Prostate gland (tissue), 2 donors: ENCODE measurements at regions not wholly inside any gene's neighbourhood (a gene's known extent, or its start where the extent isn't known, plus 50 kb on each side); places are given as distances from the start of the nearest gene placed in this dataset.

Experiments
- DNase-seq: peaks from one replicate; pipeline ENCODE4 v3.0.0-alpha.2; 2019; ENCODE audit warnings: low spot score
- H3K27ac ChIP-seq, 2 donors: fragments of 200-600 bp; sonication (generic); 2 replicates each; pipeline ENCODE4 v1.5.1; 2017 to 2019
- H3K27me3 ChIP-seq: fragments of 200-600 bp; sonication (generic); replicated peaks from 2 replicates; pipeline ENCODE4 v1.5.1; 2019; ENCODE audit not compliant: insufficient read depth
- H3K36me3 ChIP-seq, 2 donors: fragments of 200-600 bp; sonication (generic); 1 replicate in 1 of 2; 2 replicates in 1 of 2; pipeline versions ENCODE4 v1.5.1 to v1.8.1; 2017 to 2019
- H3K4me1 ChIP-seq: fragments of 200-600 bp; sonication (generic); replicated peaks from 2 replicates; pipeline ENCODE4 v1.5.1; 2019
- H3K4me3 ChIP-seq, 2 donors: fragments of 200-600 bp; sonication (generic); 2 replicates each; pipeline ENCODE4 v1.5.1; 2017 to 2019
- H3K9me3 ChIP-seq: fragments of 200-600 bp; sonication (generic); 2 replicates; pipeline ENCODE4 v1.5.1; 2017
- CTCF ChIP-seq, 4 experiments: fragments of 200-600 bp in 2 of 4; fragments of 450-650 bp in 2 of 4; sonication (generic) in 2 of 4; IDR thresholded peaks; 1 replicate in 3 of 4; 2 replicates in 1 of 4; pipeline ENCODE4 v1.5.1; 2016 to 2019; ENCODE audit warnings: antibody characterized with exemption in 4 of 4, mild to moderate bottlenecking in 2 of 4, moderate library complexity in 2 of 4
- POLR2A ChIP-seq: fragments of 450-650 bp; IDR thresholded peaks from one replicate; pipeline ENCODE4 v1.6.1; 2016; ENCODE audit warnings: antibody characterized with exemption, mild to moderate bottlenecking
- POLR2AphosphoS5 ChIP-seq: sonication (generic); formaldehyde crosslinking; IDR thresholded peaks from one replicate; pipeline ENCODE4 v1.6.1; 2017; ENCODE audit warnings: antibody characterized with exemption
- WGBS: methylation state at CpG from one replicate; pipeline ENCODE4 v1.1.5; 2018; 5-methylcytosine and 5-hydroxymethylcytosine counted together
- intact Hi-C: fragments of 100-400 bp; cut with DNase I; formaldehyde crosslinking; loops from one replicate; pipeline ENCODE4 v1.14.2; 2022

DNA sequence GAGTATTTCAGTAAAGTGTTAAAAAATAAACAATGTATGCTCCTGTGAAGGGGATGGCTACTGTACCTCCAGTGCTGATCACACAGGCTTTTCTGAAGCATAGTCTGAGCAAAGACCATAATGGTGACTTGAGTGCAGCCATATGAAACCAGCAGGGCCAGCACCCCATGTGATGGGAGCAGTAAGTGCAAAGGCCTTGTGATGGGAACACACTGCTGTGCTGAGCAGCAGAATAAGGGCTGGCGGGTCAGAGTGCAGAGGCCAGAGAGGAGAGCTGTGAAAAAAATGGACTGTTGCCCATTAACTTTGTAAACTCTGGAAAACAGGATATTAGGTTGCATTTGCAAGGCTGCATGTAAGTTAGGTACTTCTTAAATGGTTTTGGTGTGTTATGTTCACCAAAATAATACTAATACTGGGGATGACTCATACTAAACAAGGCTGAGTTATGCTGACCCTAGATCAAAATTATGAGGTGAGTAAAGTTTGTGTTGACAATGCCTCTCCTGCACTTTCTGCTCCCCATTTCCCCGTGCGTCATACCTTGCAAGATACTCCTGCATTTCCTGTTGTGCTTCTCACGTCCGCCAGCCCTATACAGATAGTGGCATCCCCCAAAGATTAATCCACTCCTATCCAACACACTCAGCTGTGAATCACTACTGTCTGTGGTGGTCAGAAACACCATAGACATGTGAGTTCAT is 67.0 kb upstream of the FAM9A start:
- Histone ChIP-seq H3K27ac (no peak overlapping the region), H3K4me3 (no peak overlapping the region), H3K4me1 (no peaks in the 10 kb centered on the region), H3K27me3 (no peaks in the 10 kb centered on the region), H3K36me3 (no peaks in the 10 kb centered on the region), H3K9me3 (no peaks in the 10 kb centered on the region)
- no peak for TF ChIP-seq CTCF (IDR thresholded peaks at IDR 0.05)
- no peak for TF ChIP-seq POLR2A
- no peak for TF ChIP-seq POLR2AphosphoS5
- no peak for DNase-seq
- intact Hi-C loops: no loop called here
- 70% methylated on average over 5 of the region's 5 CpGs for WGBS

- intact Hi-C loops: no loop called here
- TF ChIP-seq POLR2AphosphoS5: no peak
- Histone ChIP-seq H3K27ac (no peak overlapping the region), H3K4me1 (no peaks in the 10 kb centered on the region), H3K27me3 (no peaks in the 10 kb centered on the region), H3K36me3 (no peaks in the 10 kb centered on the region), H3K4me3 (no peak overlapping the region), H3K9me3 (no peaks in the 10 kb centered on the region)
- 76% methylated on average over 2 of the region's 2 CpGs for WGBS
- DNase-seq: no peak
Observed at GRCh38 chrX:8867406-8867805, 66.2 kb upstream of the FAM9A start.

- H3K4me3 ChIP-seq: no peak overlapping the region
- intact Hi-C loops: no loop called here
- H3K4me1 ChIP-seq: no peaks in the 10 kb centered on the region
- no peak for TF ChIP-seq CTCF (IDR thresholded peaks at IDR 0.05)
- no peak for TF ChIP-seq POLR2AphosphoS5
- TF ChIP-seq POLR2A: no peak
- H3K27me3 ChIP-seq: no peaks in the 10 kb centered on the region
- H3K9me3 ChIP-seq: no peaks in the 10 kb centered on the region
- H3K27ac ChIP-seq: no peak overlapping the region
- no peaks in the 10 kb centered on the region for H3K36me3 ChIP-seq
- DNase-seq: no peak
- 28% methylated on average over 5 of the region's 5 CpGs for WGBS
Observed at GRCh38 chrX:8864161-8864560, 63.0 kb upstream of the FAM9A start.

DNA sequence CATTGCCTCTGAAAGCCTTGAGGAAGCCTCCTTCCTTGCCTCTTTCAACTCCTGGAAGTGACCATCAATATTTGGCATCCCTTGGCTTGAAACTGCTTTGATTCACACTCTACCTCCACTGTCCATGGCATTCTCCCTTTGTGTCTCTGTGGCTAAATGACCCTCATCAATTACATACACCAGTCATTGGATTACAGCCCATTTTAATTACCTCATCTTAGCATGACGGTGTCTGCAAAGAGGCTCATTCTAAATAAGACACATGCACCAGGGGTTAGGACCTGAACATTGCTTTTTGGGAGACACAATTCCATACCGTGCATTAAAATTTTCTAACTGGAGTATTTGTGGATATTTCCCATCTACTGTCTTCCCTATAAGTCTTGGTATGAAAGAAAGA is 60.7 kb upstream of the FAM9A start:
- Histone ChIP-seq H3K27ac (no peak overlapping the region), H3K9me3 (no peaks in the 10 kb centered on the region), H3K27me3 (no peaks in the 10 kb centered on the region), H3K4me3 (no peak overlapping the region), H3K4me1 (no peaks in the 10 kb centered on the region), H3K36me3 (no peaks in the 10 kb centered on the region)
- intact Hi-C loops: no loop called here
- WGBS: 93% methylated on average over 2 of the region's 2 CpGs
- TF ChIP-seq POLR2AphosphoS5 (no peak), CTCF (IDR thresholded peaks at IDR 0.05) (no peak), POLR2A (no peak)
- no peak for DNase-seq

DNA sequence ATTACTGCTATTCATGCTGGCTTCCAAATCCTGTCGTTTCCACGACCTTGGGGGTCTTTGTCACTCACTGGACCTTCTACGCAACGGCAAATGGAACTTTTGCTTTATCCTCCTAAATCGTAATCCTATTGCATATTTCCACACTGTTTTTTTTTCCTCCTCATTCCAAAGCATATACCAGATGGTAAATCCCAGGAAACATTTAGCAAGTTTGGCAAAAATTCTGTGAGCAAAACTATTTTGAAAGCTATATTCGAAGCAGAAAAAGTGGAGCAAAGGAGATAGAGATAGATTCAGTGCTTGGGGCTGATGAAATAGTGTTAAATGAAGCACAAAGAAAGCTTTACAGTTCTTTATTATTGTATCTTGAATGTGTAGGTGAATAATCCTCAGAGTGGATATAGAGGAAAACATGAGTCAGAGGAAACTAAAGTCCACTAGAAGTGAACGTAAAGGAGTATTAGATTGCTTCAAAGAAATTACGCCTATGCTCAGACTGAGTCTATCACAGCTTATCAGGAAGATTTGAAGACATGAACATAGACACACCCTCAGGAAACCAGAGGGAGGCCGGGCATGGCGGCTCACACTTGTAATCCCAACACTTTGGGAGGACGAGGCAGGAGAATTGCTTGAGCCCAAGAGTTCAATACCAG is 50.2 kb upstream of the FAM9A start:
- Histone ChIP-seq H3K27ac (no peak overlapping the region), H3K4me3 (no peak overlapping the region), H3K27me3 (no peaks in the 10 kb centered on the region), H3K36me3 (no peaks in the 10 kb centered on the region), H3K9me3 (no peaks in the 10 kb centered on the region), H3K4me1 (no peaks in the 10 kb centered on the region)
- TF ChIP-seq CTCF (IDR thresholded peaks at IDR 0.05) (no peak), POLR2AphosphoS5 (no peak), POLR2A (no peak)
- DNase-seq: no peak
- WGBS: 95% methylated on average over 11 of the region's 11 CpGs
- intact Hi-C loops: no loop called here
